HL-60 (cell line): ENCODE measurements at regions not wholly inside any gene's neighbourhood (a gene's known extent, or its start where the extent isn't known, plus 50 kb on each side); places are given as distances from the start of the nearest gene placed in this dataset.

Source experiments
- CTCF ChIP-seq: IDR thresholded peaks from one replicate; pipeline ENCODE4 v1.5.1; 2011; ENCODE audit warnings: low read length, control low read depth, inconsistent platforms; ENCODE audit not compliant: insufficient read depth
- GABPA ChIP-seq: IDR thresholded peaks from 2 replicates; pipeline ENCODE4 v1.6.1; 2012; ENCODE audit warnings: low read depth
- POLR2AphosphoS5 ChIP-seq: IDR thresholded peaks from 2 replicates; pipeline ENCODE4 v1.6.1; 2012; ENCODE audit warnings: low read depth
- SPI1 ChIP-seq: IDR thresholded peaks from 2 replicates; pipeline ENCODE4 v1.6.1; 2012; ENCODE audit warnings: low read depth, mild to moderate bottlenecking, borderline replicate concordance
- TF ChIP-seq, protein P1 (sequence below): IDR thresholded peaks from 2 replicates; pipeline ENCODE4 v1.6.1; 2012; ENCODE audit warnings: low read depth; ENCODE audit not compliant: insufficient replicate concordance

- TF ChIP-seq CTCF (no peak), GABPA (no peak), SPI1 (no peak), POLR2AphosphoS5 (no peak)
- TF ChIP-seq, protein P1, sequence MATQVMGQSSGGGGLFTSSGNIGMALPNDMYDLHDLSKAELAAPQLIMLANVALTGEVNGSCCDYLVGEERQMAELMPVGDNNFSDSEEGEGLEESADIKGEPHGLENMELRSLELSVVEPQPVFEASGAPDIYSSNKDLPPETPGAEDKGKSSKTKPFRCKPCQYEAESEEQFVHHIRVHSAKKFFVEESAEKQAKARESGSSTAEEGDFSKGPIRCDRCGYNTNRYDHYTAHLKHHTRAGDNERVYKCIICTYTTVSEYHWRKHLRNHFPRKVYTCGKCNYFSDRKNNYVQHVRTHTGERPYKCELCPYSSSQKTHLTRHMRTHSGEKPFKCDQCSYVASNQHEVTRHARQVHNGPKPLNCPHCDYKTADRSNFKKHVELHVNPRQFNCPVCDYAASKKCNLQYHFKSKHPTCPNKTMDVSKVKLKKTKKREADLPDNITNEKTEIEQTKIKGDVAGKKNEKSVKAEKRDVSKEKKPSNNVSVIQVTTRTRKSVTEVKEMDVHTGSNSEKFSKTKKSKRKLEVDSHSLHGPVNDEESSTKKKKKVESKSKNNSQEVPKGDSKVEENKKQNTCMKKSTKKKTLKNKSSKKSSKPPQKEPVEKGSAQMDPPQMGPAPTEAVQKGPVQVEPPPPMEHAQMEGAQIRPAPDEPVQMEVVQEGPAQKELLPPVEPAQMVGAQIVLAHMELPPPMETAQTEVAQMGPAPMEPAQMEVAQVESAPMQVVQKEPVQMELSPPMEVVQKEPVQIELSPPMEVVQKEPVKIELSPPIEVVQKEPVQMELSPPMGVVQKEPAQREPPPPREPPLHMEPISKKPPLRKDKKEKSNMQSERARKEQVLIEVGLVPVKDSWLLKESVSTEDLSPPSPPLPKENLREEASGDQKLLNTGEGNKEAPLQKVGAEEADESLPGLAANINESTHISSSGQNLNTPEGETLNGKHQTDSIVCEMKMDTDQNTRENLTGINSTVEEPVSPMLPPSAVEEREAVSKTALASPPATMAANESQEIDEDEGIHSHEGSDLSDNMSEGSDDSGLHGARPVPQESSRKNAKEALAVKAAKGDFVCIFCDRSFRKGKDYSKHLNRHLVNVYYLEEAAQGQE = no peak
These were observed 260.2 kb downstream of the SDHAF3 start for GRCh38 chr7:97377713-97378112.
